ENCODE measurements at regions not wholly inside any gene's neighbourhood (a gene's known extent, or its start where the extent isn't known, plus 50 kb on each side); places are given as distances from the start of the nearest gene placed in this dataset.

DNA sequence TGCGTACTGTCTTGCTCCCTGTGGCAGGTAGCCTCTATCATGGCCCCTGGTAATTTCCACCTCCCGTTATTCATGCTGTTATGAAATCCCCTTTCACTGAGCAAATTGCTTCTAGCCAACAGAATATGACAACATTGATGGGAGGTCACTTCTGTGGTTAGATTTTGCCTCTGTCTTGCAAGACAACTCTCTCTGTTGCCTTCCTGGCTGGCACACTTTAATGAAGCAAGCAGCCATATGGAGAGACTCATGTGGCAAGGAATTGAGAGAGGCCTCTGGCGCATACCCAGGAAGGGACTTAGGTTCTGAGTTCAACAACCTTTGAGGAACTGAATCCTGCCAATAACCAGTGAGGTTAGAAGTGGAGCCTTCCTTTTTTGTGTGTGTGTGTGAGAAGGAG lies 51.8 kb upstream of the GPRC5B start:
- no peaks in the 10 kb centered on the region for H3K9me3 Mint-ChIP-seq (ENCODE audit: unreplicated experiment)
- no peak overlapping the region for H3K4me3 Mint-ChIP-seq (ENCODE audit: unreplicated experiment)
- TF ChIP-seq, protein P1, sequence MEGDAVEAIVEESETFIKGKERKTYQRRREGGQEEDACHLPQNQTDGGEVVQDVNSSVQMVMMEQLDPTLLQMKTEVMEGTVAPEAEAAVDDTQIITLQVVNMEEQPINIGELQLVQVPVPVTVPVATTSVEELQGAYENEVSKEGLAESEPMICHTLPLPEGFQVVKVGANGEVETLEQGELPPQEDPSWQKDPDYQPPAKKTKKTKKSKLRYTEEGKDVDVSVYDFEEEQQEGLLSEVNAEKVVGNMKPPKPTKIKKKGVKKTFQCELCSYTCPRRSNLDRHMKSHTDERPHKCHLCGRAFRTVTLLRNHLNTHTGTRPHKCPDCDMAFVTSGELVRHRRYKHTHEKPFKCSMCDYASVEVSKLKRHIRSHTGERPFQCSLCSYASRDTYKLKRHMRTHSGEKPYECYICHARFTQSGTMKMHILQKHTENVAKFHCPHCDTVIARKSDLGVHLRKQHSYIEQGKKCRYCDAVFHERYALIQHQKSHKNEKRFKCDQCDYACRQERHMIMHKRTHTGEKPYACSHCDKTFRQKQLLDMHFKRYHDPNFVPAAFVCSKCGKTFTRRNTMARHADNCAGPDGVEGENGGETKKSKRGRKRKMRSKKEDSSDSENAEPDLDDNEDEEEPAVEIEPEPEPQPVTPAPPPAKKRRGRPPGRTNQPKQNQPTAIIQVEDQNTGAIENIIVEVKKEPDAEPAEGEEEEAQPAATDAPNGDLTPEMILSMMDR (IDR thresholded peaks at IDR 0.05; ENCODE audit: unreplicated experiment) = no peak
- no peak for DNase-seq (ENCODE audit: low spot score)
- no peaks in the 10 kb centered on the region for H3K27me3 Mint-ChIP-seq (ENCODE audit: unreplicated experiment)
- H3K4me1 Mint-ChIP-seq (ENCODE audit: unreplicated experiment) = no peaks in the 10 kb centered on the region
- H3K36me3 Mint-ChIP-seq (ENCODE audit: low read depth, unreplicated experiment) = no peaks in the 10 kb centered on the region
- H3K27ac Mint-ChIP-seq (ENCODE audit: unreplicated experiment) = no peak overlapping the region

DNA sequence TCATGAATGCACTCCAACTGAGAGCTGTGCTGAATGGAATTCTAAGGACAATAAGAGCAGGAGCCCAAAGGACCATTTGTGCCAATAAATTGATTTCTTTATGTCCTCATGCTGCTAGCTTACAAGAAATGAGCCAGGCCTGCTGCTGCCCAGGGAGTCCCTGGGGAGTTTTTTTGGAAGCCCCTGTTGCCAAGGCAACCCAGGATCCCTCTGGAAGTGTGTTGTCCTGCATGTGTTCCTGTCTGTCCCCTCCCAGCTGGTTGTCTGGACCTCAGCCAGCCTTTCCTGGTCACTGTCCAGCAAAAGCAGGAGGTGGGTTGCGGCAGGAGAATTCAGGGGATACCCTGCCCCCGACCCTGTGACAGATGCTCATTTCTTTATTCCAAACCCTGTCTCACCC lies 51.0 kb upstream of the GPRC5B start:
- H3K4me3 Mint-ChIP-seq (ENCODE audit: unreplicated experiment) = no peak overlapping the region
- H3K27ac Mint-ChIP-seq (ENCODE audit: unreplicated experiment) = no peak overlapping the region
- no peaks in the 10 kb centered on the region for H3K27me3 Mint-ChIP-seq (ENCODE audit: unreplicated experiment)
- TF ChIP-seq, protein P1 (IDR thresholded peaks at IDR 0.05; ENCODE audit: unreplicated experiment) = no peak
- no peak for DNase-seq (ENCODE audit: low spot score)
- H3K9me3 Mint-ChIP-seq (ENCODE audit: unreplicated experiment) = no peaks in the 10 kb centered on the region
- no peaks in the 10 kb centered on the region for H3K4me1 Mint-ChIP-seq (ENCODE audit: unreplicated experiment)
- no peaks in the 10 kb centered on the region for H3K36me3 Mint-ChIP-seq (ENCODE audit: low read depth, unreplicated experiment)

Data from endothelial cell (in vitro differentiated cells).